ENCODE measurements at regions not wholly inside any gene's neighbourhood (a gene's known extent, or its start where the extent isn't known, plus 50 kb on each side); places are given as distances from the start of the nearest gene placed in this dataset.

- Histone ChIP-seq H4K20me1 (ENCODE audit: insufficient read depth, low read length) (no peaks in the 10 kb centered on the region), H3K36me3 (replicated peaks; ENCODE audit: low read depth, low read length) (no peaks in the 10 kb centered on the region), H3K79me2 (ENCODE audit: low read length) (no peaks in the 10 kb centered on the region), H3K27ac (ENCODE audit: low read length) (no peak overlapping the region), H3K9ac (ENCODE audit: low read length) (no peak overlapping the region), H3K9me3 (ENCODE audit: insufficient read depth, low read length) (no peaks in the 10 kb centered on the region), H3K4me3 (ENCODE audit: low read length) (no peak overlapping the region), H3K4me1 (ENCODE audit: low read length) (no peaks in the 10 kb centered on the region), H3K27me3 (ENCODE audit: low read depth, low read length) (no peaks in the 10 kb centered on the region), H2AFZ (ENCODE audit: low read depth, low read length) (no peak overlapping the region), H3K4me2 (ENCODE audit: low read length) (no peak overlapping the region)
- TF ChIP-seq EZH2phosphoT487 (IDR thresholded peaks at IDR 0.05; ENCODE audit: low read depth): no peak
- no peak for TF ChIP-seq CTCF (IDR thresholded peaks at IDR 0.05; ENCODE audit: low read depth, low read length)
Observed at GRCh38 chr2:222082201-222082600, 216.6 kb downstream of the PAX3 start.

DNA sequence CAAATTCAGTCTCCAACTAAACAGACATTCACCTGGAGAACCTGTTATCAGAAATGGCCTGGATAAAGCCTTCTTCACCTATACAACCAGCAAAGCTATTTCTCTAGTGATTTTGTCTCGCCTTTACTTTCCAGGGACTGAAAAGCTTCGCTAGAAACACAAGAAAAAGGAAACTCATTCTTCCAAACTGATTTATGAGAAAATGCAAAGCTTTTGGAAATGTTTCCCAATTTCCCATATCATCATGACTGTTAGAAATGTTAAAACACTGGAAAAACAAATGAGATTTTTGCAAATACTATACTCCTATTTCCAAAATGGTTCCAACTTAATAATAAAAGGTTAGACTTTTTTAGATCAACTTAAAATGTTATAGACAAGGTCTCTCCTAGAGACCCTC lies 218.7 kb downstream of the PAX3 start:
- Histone ChIP-seq H3K27me3 (ENCODE audit: low read depth, low read length) (no peaks in the 10 kb centered on the region), H3K4me2 (ENCODE audit: low read length) (no peak overlapping the region)

GRCh38 chr2:222076973-222077690 lies 221.7 kb downstream of the PAX3 start:
- Histone ChIP-seq H3K4me2 (ENCODE audit: low read length) (no peak overlapping the region), H3K79me2 (ENCODE audit: low read length) (no peaks in the 10 kb centered on the region), H3K9ac (ENCODE audit: low read length) (no peak overlapping the region), H3K4me1 (ENCODE audit: low read length) (no peaks in the 10 kb centered on the region), H3K27ac (ENCODE audit: low read length) (no peak overlapping the region), H2AFZ (ENCODE audit: low read depth, low read length) (no peak overlapping the region), H3K4me3 (ENCODE audit: low read length) (no peak overlapping the region), H3K27me3 (ENCODE audit: low read depth, low read length) (no peaks in the 10 kb centered on the region), H4K20me1 (ENCODE audit: insufficient read depth, low read length) (no peaks in the 10 kb centered on the region), H3K9me3 (ENCODE audit: insufficient read depth, low read length) (no peaks in the 10 kb centered on the region), H3K36me3 (replicated peaks; ENCODE audit: low read depth, low read length) (no peaks in the 10 kb centered on the region)
- TF ChIP-seq EZH2phosphoT487 (IDR thresholded peaks at IDR 0.05; ENCODE audit: low read depth): no peak
- no peak for TF ChIP-seq CTCF (IDR thresholded peaks at IDR 0.05; ENCODE audit: low read depth, low read length)

More for the DNA sequence above, 218.7 kb downstream of the PAX3 start:
- Histone ChIP-seq H4K20me1 (ENCODE audit: insufficient read depth, low read length) (no peaks in the 10 kb centered on the region), H3K36me3 (replicated peaks; ENCODE audit: low read depth, low read length) (no peaks in the 10 kb centered on the region), H3K9ac (ENCODE audit: low read length) (no peak overlapping the region), H3K79me2 (ENCODE audit: low read length) (no peaks in the 10 kb centered on the region), H2AFZ (ENCODE audit: low read depth, low read length) (no peak overlapping the region), H3K4me1 (ENCODE audit: low read length) (no peaks in the 10 kb centered on the region), H3K4me3 (ENCODE audit: low read length) (no peak overlapping the region), H3K9me3 (ENCODE audit: insufficient read depth, low read length) (no peaks in the 10 kb centered on the region), H3K27ac (ENCODE audit: low read length) (no peak overlapping the region)
- TF ChIP-seq CTCF (IDR thresholded peaks at IDR 0.05; ENCODE audit: low read depth, low read length) (no peak), EZH2phosphoT487 (IDR thresholded peaks at IDR 0.05; ENCODE audit: low read depth) (no peak)

DNA sequence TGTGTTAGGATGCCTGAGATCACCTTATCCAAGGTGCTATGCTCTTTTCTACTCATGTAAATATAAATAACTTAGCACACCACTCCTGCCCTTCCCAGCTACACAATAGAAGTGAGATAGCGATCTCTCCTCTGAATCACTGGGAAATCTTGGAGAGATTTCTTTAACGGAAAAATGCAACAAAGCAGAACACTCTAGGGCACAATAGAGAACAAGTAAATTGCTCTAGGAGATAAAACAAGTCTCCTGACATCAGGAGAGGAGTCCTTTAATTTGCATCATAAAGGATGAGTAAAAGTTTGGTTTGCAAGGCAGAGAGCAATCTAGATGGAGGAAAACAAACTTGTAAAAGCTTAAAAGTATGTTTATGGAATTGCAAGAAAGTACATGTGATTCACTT lies 224.1 kb downstream of the PAX3 start:
- TF ChIP-seq CTCF (IDR thresholded peaks at IDR 0.05; ENCODE audit: low read depth, low read length) (no peak), EZH2phosphoT487 (IDR thresholded peaks at IDR 0.05; ENCODE audit: low read depth) (no peak)
- Histone ChIP-seq H3K4me2 (ENCODE audit: low read length) (no peak overlapping the region), H3K9ac (ENCODE audit: low read length) (no peak overlapping the region), H3K4me1 (ENCODE audit: low read length) (no peaks in the 10 kb centered on the region), H3K79me2 (ENCODE audit: low read length) (no peaks in the 10 kb centered on the region), H3K27ac (ENCODE audit: low read length) (no peak overlapping the region), H2AFZ (ENCODE audit: low read depth, low read length) (no peak overlapping the region), H3K4me3 (ENCODE audit: low read length) (no peak overlapping the region), H4K20me1 (ENCODE audit: insufficient read depth, low read length) (no peaks in the 10 kb centered on the region), H3K9me3 (ENCODE audit: insufficient read depth, low read length) (no peaks in the 10 kb centered on the region), H3K36me3 (replicated peaks; ENCODE audit: low read depth, low read length) (no peaks in the 10 kb centered on the region), H3K27me3 (ENCODE audit: low read depth, low read length) (no peaks in the 10 kb centered on the region)
